HT-29 (cell line): ENCODE measurements at regions not wholly inside any gene's neighbourhood (a gene's known extent, or its start where the extent isn't known, plus 50 kb on each side); places are given as distances from the start of the nearest gene placed in this dataset.
"Not testable (repeated sequence)": the region's sequence is repeated elsewhere in the genome, so short reads cannot be mapped to it uniquely, and the experiment has no call there.

ENCODE experiments used
- DNase-seq: peaks from one replicate; pipeline ENCODE4 v3.0.0-alpha.2; 2015; ENCODE audit warnings: low spot score

GRCh38 chr10:85448716-85449115, 917.9 kb downstream of the GRID1 start:
- no peak for DNase-seq

- DNase-seq: no peak
Observed at GRCh38 chr10:85454386-85454785, 912.2 kb downstream of the GRID1 start.

GRCh38 chr10:85457191-85457590, 909.4 kb downstream of the GRID1 start:
- no peak for DNase-seq

DNA sequence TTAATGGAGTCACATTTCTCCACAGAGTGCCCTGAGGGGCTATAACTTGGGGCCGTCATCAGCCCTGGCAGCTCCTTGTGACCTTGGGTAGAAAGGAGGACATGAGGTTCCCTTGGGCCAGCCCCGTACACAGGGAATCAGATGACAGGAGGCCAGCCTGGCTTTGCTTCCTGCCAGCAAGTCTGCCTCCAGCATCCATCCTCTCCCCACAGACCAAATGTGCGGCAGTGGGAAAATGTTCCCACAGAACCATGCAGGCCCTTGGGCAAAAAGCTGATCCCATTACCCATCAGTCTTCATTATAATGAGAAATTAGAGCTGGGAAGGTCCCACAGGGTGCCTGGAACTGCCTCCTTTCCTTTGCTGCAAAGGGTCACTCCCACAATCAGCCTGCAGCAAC, 908.3 kb downstream of the GRID1 start:
- no peak for DNase-seq

DNA sequence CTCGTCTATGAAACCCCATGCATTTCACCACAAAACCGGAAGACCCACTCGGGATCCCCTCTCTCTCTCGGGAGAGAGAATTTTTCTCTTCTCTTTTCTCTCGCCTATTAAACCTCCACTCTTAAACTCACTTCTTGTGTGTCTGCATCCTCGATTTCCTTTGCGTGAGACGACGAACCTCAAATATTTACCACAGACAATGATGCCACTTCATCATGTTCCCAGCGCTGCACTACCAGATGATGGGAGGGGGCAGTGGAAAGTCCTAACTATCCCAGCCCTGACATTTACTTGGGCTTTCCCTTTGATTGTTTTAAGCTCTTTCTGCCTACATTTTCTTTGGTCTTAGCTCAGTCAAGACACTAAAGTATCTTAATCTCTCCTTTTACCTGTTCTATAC, 906.7 kb downstream of the GRID1 start:
- no peak for DNase-seq

DNA sequence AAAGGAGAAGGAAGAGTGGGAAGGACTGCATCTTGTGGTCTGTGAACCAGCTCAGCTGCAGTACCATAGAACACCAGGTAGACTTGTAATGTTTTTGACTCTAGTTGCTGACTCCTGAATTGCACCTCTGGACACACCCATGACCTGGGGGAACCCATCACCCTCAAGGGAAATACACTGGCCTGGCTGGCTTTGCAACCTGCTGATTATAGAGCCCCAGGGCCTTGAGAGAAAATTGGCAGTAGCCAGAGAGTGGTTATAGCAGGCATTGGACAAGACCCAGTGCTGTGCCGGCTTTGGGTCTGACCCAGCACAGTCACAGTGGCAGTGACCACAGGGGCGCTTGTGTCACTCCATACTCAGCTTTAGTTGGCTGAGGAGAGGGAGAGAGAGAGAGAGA, 902.3 kb downstream of the GRID1 start:
- DNase-seq: no peak

DNA sequence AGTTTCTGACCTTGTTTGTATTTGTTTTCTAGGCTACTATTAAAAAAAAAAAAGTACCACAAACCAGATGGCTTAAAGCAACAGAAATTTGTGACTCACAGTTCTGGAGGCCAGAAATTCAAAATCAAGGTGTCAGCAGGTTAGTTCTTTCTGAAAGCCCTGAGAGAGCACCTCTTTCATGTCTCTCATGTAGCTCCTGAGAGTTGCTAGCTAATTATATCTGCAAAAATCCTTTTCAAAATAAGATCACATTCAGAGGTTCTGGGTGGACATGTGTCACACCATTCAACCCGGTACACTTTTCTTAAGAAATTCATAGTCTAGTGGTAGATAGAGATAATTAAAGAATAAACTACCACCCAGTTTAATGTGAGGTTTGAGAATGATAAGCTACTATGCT, 888.6 kb downstream of the GRID1 start:
- DNase-seq: no peak

DNA sequence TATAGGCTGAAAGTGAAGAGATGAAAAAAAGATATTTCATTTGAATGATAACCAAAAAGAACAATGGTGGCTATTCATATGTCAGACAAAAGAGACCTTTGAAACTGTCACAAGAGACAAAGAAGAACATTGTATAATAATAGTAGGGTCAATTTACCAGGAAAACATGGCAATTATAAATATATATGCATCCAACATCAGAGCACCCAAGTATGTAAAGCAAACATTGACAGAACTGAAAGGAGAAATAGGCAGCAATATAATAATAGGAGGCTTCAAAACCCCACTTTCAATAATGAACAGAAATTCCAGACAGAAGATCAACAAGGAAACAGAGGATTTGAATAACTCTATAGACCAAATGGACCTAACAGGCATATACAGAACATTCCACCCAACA, 876.2 kb downstream of the GRID1 start:
- DNase-seq: no peak

DNA sequence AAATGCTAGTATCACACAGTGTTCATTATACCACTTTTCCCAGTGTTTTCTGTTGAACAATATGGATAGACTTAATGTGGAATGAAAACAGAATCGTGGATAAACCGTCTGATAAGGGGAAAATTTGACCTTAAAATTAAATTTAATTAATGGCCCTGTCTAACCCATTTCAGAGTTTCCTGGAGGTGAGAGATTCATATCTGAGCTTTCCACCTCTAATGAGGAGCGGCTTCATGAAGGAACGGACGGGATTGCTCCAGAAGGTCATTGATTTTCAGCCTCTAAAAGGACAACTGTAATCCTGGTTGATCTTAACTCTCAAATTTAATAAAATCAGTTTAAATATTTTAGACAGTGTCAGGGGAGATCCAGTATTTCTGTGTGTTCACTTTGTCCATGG, 874.9 kb downstream of the GRID1 start:
- DNase-seq: no peak

GRCh38 chr10:85492684-85493083, 873.9 kb downstream of the GRID1 start:
- DNase-seq: no peak

- DNase-seq: no peak
Observed at GRCh38 chr10:85493703-85494102, 872.9 kb downstream of the GRID1 start.

GRCh38 chr10:85504641-85505040, 862.0 kb downstream of the GRID1 start:
- not testable (repeated sequence) for DNase-seq

GRCh38 chr10:85508159-85508558, 858.4 kb downstream of the GRID1 start:
- DNase-seq: no peak

GRCh38 chr10:85510682-85511081, 855.9 kb downstream of the GRID1 start:
- no peak for DNase-seq

DNA sequence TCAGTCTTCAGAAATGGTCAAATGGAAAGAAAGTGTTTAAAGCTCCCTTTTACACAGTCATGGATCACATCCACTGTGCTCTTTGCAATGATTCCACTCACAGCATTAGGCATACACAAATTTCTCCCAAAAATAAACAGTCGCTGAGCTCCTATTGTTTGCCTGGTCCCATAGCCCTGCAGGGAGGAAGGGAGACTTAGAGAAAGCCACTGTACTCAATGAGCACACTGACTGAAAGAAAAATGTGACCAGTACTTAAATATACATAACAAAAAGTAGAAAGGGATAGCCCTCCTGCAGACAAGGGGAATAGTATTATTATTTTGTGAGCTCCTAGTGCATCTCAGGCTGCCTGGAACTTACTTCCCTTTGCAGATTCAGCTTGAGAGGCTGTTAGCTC, 853.2 kb downstream of the GRID1 start:
- DNase-seq: no peak

GRCh38 chr10:85515316-85515715, 851.3 kb downstream of the GRID1 start:
- no peak for DNase-seq

- no peak for DNase-seq
Observed at GRCh38 chr10:85524001-85524666, 842.5 kb downstream of the GRID1 start.

GRCh38 chr10:85527616-85528317, 838.8 kb downstream of the GRID1 start:
- no peak for DNase-seq

DNA sequence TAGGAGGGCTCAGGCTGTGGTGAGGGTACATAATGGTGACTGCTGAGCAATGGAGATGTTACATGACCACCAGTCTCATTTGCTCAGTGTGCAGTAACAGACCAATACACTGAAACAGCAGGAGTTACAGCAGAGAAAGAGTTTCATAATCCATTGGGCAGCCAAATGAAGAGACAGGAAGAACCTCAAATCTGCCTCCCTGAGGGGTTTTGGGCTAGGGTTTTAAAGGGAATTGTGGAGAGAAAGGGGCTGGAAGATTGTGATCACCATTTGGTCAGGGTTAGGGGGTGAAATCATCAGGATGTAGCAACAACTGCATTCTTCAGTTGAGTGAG, 838.3 kb downstream of the GRID1 start:
- no peak for DNase-seq

- DNase-seq: no peak
Observed at GRCh38 chr10:85531706-85532105, 834.9 kb downstream of the GRID1 start.

DNA sequence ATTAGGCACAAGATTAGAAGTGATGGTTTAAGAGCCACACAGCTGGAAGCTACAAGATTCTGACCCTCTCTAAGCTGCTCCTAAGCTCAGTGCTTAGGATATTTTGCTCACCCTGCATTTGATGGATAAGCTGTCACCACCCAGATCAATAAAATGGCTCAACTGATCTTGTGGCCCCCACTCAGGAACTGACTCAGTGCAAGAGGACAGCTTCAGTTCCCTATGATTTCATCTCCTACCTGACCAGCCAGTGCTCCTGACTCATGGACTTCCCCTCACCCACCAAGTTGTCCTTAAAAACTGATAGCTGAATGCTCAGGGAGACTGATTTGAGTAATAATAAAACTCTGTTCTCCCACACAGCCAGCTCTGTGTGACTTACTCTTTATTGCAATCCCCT, 833.8 kb downstream of the GRID1 start:
- DNase-seq: no peak

GRCh38 chr10:85535926-85536325, 830.7 kb downstream of the GRID1 start:
- no peak for DNase-seq

GRCh38 chr10:85537561-85537960, 829.0 kb downstream of the GRID1 start:
- no peak for DNase-seq

GRCh38 chr10:85538601-85539000, 828.0 kb downstream of the GRID1 start:
- no peak for DNase-seq
